BE2C (cell line): ENCODE measurements at regions not wholly inside any gene's neighbourhood (a gene's known extent, or its start where the extent isn't known, plus 50 kb on each side); places are given as distances from the start of the nearest gene placed in this dataset.
"Not testable (repeated sequence)": the region's sequence is repeated elsewhere in the genome, so short reads cannot be mapped to it uniquely, and the experiment has no call there.

Experiments used
- DNase-seq: peaks from one replicate; pipeline ENCODE4 v3.0.0-alpha.2; 2020
- H3K27me3 ChIP-seq: fragments of 250-450 bp; sonication (Bioruptor Pico); 2 replicates; pipeline ENCODE4 v1.5.1; 2020; ENCODE audit warnings: mild to moderate bottlenecking
- H3K36me3 ChIP-seq: fragments of 250-450 bp; sonication (Bioruptor Pico); 2 replicates; pipeline ENCODE4 v1.5.1; 2020; ENCODE audit warnings: mild to moderate bottlenecking
- H3K4me1 ChIP-seq: fragments of 250-450 bp; sonication (Bioruptor Pico); 2 replicates; pipeline ENCODE4 v1.5.1; 2020
- H3K4me3 ChIP-seq: 2 replicates; pipeline ENCODE4 v1.5.1; 2011; ENCODE audit warnings: low read depth, low read length
- H3K9me3 ChIP-seq: fragments of 250-450 bp; sonication (Bioruptor Pico); 2 replicates; pipeline ENCODE4 v1.5.1; 2020
- TF ChIP-seq, protein P1 (sequence below): IDR thresholded peaks from 2 replicates; pipeline ENCODE4 v1.5.1; 2012; ENCODE audit warnings: mild to moderate bottlenecking, low read depth, low read length

DNA sequence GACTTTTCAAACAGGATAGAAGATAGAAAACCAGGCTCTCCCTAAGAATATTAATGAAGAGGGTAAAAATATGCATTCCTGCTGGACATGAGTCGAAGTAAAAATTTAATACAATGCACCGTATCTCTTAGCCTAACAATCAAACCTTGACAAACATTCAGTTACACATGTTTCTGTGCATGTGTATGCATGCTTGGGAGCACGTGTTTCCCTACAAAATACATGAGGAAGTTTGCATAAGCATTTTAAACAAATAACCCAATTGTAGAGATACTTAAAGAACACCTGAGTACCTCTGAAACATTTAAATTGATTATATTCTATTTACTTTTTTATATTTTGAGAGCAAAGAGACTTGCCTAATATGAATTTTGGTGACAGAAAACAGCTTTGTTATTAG lies 1763.7 kb upstream of the SEL1L start:
- H3K27me3 ChIP-seq: no peaks in the 10 kb centered on the region
- no peaks in the 10 kb centered on the region for H3K4me1 ChIP-seq
- H3K4me3 ChIP-seq: no peak overlapping the region
- no peaks in the 10 kb centered on the region for H3K9me3 ChIP-seq
- TF ChIP-seq, protein P1, sequence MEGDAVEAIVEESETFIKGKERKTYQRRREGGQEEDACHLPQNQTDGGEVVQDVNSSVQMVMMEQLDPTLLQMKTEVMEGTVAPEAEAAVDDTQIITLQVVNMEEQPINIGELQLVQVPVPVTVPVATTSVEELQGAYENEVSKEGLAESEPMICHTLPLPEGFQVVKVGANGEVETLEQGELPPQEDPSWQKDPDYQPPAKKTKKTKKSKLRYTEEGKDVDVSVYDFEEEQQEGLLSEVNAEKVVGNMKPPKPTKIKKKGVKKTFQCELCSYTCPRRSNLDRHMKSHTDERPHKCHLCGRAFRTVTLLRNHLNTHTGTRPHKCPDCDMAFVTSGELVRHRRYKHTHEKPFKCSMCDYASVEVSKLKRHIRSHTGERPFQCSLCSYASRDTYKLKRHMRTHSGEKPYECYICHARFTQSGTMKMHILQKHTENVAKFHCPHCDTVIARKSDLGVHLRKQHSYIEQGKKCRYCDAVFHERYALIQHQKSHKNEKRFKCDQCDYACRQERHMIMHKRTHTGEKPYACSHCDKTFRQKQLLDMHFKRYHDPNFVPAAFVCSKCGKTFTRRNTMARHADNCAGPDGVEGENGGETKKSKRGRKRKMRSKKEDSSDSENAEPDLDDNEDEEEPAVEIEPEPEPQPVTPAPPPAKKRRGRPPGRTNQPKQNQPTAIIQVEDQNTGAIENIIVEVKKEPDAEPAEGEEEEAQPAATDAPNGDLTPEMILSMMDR: no peak
- H3K36me3 ChIP-seq: no peaks in the 10 kb centered on the region
- no peak for DNase-seq

DNA sequence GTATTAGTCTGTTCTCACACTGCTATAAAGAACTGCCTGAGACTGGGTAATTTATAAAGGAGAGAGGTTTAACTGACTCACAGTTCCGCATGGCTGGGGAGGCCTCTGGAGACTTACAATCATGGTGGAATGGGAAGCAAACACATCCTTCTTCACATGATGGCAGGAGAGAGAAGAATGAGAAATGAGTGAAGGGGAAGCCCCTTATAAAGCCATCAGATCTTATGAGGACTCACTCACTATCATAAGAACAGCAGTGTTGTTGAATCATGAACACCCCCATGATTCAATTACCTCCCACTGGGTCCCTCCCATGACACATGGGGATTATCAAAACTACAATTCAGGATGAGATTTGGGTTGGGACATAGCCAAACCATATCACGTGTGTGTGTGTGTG lies 1764.4 kb upstream of the SEL1L start:
- H3K4me1 ChIP-seq, H3K4me3 ChIP-seq, H3K27me3 ChIP-seq: not testable (repeated sequence)

DNA sequence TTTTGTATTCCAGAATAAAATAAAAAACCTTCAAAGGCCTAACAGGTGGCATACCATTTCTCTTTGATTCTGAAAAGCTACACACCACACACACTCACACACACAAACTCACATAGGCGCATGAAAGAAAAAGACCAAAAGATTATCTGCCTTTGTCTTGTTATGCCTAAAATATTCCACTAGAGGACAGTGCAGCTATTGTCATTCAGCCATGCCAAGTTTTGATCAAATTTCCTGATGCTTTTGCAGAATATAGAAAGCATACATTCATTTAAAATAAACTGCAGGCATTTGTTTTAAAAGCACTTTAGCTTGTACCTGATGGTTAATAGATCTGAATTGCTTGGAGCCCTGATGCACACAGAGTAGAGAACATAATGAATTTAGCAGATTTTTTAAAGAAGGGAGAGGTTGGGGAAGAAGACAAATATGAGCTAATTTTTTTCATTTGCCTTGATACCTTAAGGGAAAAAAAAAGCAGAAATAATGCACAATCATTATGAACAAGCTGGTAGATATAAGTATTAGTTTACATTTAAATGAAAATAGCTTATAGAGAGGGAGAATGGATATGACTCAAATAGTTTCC lies 1766.9 kb upstream of the SEL1L start:
- H3K27me3 ChIP-seq: no peaks in the 10 kb centered on the region
- no peaks in the 10 kb centered on the region for H3K9me3 ChIP-seq
- H3K4me3 ChIP-seq: no peak overlapping the region
- DNase-seq: no peak
- no peaks in the 10 kb centered on the region for H3K36me3 ChIP-seq
- TF ChIP-seq, protein P1: peak; percentile 90
- H3K4me1 ChIP-seq: no peaks in the 10 kb centered on the region

More for the DNA sequence above, 1764.4 kb upstream of the SEL1L start:
- H3K9me3 ChIP-seq, H3K36me3 ChIP-seq, DNase-seq: not testable (repeated sequence)

DNA sequence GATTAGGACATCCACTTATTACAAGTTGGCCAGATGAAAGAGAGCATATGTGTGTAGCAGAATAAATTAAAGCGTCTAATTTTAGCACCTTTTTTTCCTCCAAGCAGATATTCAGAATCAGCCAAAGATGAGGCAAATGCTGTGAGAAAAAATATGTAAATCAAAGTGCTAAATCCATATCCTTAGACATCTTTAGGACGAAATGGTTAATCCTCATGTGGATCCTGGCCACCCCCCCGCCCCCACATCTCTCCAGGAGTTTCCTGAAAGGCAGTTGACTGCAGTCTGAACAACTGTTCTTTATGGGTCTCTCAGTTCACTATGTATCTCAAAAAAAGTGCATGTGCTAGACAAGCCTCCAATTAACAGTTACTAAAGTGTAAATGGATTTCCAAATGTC lies 1768.1 kb upstream of the SEL1L start:
- DNase-seq: no peak
- no peaks in the 10 kb centered on the region for H3K36me3 ChIP-seq
- H3K9me3 ChIP-seq: no peaks in the 10 kb centered on the region
- H3K4me3 ChIP-seq: no peak overlapping the region
- no peaks in the 10 kb centered on the region for H3K4me1 ChIP-seq
- H3K27me3 ChIP-seq: no peaks in the 10 kb centered on the region
- TF ChIP-seq, protein P1: no peak

DNA sequence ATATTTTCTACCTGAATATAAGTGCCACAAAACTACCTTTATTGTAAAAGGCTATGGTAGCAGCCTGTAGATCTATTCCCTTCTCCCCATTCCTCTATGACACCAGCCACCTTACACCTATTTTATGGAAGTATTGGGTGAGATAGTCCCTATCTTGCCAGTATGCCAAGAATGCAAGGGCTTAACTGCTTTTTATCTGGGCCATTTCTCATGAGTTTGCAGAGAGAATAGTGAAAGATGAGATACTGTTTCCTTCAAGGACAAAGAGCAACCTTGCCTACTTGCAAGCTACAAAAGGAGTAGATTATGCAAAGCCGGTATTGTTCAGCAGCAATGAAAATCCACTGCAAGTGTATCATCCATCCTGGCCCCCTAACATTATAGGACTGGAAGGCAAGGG lies 1775.6 kb upstream of the SEL1L start:
- Histone ChIP-seq H3K9me3 (no peaks in the 10 kb centered on the region), H3K4me3 (no peak overlapping the region), H3K36me3 (no peaks in the 10 kb centered on the region), H3K27me3 (no peaks in the 10 kb centered on the region), H3K4me1 (no peaks in the 10 kb centered on the region)
- TF ChIP-seq, protein P1: no peak
- no peak for DNase-seq

DNA sequence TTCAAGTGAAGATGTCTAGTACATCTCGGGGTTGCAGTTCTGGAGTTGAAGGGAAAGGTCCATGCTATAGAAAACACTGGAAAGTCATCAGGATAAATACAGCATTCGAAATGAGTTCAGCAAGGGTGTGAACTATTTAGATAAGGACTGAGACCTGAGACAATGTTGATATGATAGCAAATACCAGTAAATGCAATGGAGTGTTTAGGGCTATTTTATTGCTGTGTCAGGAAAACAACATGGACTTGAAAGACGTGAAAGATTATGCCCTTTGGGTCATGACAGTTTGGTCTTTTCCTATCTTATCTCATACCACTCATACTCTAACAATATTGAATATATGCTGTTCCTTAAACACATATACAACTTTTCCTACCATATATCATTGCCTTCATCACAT lies 1776.2 kb upstream of the SEL1L start:
- H3K36me3 ChIP-seq: no peaks in the 10 kb centered on the region
- TF ChIP-seq, protein P1: no peak
- no peak for DNase-seq
- no peak overlapping the region for H3K4me3 ChIP-seq
- H3K9me3 ChIP-seq: no peaks in the 10 kb centered on the region
- H3K4me1 ChIP-seq: no peaks in the 10 kb centered on the region
- H3K27me3 ChIP-seq: no peaks in the 10 kb centered on the region

DNA sequence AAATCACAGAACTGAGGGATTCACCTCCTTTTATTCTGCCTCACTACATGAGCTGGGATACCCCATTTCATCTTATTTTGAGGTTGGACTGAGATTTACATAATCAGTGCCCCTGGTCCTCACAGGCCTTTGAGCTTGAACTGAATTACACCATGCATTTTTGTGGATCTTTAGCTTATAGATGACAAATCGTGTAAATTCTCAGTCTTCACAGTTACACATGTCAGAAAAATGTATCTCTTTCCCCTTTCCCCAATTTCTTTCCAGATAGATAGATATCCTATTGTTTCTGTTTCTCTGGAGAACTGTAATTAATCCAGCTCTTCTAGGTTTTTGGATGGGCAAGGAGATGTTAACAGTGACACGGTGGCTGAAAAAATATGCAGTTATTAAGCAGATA lies 1778.9 kb upstream of the SEL1L start:
- no peak for DNase-seq
- H3K27me3 ChIP-seq: no peaks in the 10 kb centered on the region
- no peaks in the 10 kb centered on the region for H3K9me3 ChIP-seq
- H3K4me1 ChIP-seq: no peaks in the 10 kb centered on the region
- H3K36me3 ChIP-seq: no peaks in the 10 kb centered on the region
- no peak overlapping the region for H3K4me3 ChIP-seq
- TF ChIP-seq, protein P1: no peak
